ENCODE measurements at regions not wholly inside any gene's neighbourhood (a gene's known extent, or its start where the extent isn't known, plus 50 kb on each side); places are given as distances from the start of the nearest gene placed in this dataset.

GRCh38 chr5:92863666-92864065 lies 717.4 kb downstream of the NR2F1-AS1 start:
- TF ChIP-seq CTCF (conservative IDR thresholded peaks at IDR 0.05), result no peak

GRCh38 chr5:92861531-92862285 lies 719.3 kb downstream of the NR2F1-AS1 start:
- H3K27ac ChIP-seq, result no peak overlapping the region
- no peak for TF ChIP-seq CTCF (conservative IDR thresholded peaks at IDR 0.05)

More at GRCh38 chr5:92863666-92864065, 717.4 kb downstream of the NR2F1-AS1 start:
- H3K27ac ChIP-seq, result no peak overlapping the region

- H3K27ac ChIP-seq, result no peak overlapping the region
- TF ChIP-seq CTCF (conservative IDR thresholded peaks at IDR 0.05), result no peak
Observed at GRCh38 chr5:92860061-92860460, 721.0 kb downstream of the NR2F1-AS1 start.

GRCh38 chr5:92852219-92852618 lies 728.8 kb downstream of the NR2F1-AS1 start:
- TF ChIP-seq CTCF (conservative IDR thresholded peaks at IDR 0.05), result no peak
- no peak overlapping the region for H3K27ac ChIP-seq

GRCh38 chr5:92850886-92851285 lies 730.1 kb downstream of the NR2F1-AS1 start:
- no peak for TF ChIP-seq CTCF (conservative IDR thresholded peaks at IDR 0.05)

GRCh38 chr5:92849756-92850155 lies 731.3 kb downstream of the NR2F1-AS1 start:
- TF ChIP-seq CTCF (conservative IDR thresholded peaks at IDR 0.05), result no peak
- no peak overlapping the region for H3K27ac ChIP-seq

More at GRCh38 chr5:92850886-92851285, 730.1 kb downstream of the NR2F1-AS1 start:
- no peak overlapping the region for H3K27ac ChIP-seq

GRCh38 chr5:92841604-92842155 lies 739.3 kb downstream of the NR2F1-AS1 start:
- H3K27ac ChIP-seq, result no peak overlapping the region
- no peak for TF ChIP-seq CTCF (conservative IDR thresholded peaks at IDR 0.05)
